Gastroesophageal sphincter (tissue), 3 donors: ENCODE measurements at regions not wholly inside any gene's neighbourhood (a gene's known extent, or its start where the extent isn't known, plus 50 kb on each side); places are given as distances from the start of the nearest gene placed in this dataset.

Source experiments
- CTCF ChIP-seq, 4 experiments: fragments of 200-600 bp in 2 of 4; fragments of 450-650 bp in 2 of 4; sonication (generic) in 1 of 4; IDR thresholded peaks; one replicate each; pipeline ENCODE4 v1.5.1; 2017 to 2019; ENCODE audit warnings: antibody characterized with exemption in 4 of 4, mild to moderate bottlenecking in 2 of 4, moderate library complexity in 2 of 4
- EP300 ChIP-seq: sonication (generic); formaldehyde crosslinking; IDR thresholded peaks from one replicate; pipeline ENCODE4 v1.6.1; 2017; ENCODE audit warnings: antibody characterized with exemption, mild to moderate bottlenecking
- POLR2A ChIP-seq, 2 donors: fragments of 450-650 bp; IDR thresholded peaks; one replicate each; pipeline ENCODE4 v1.6.1; 2017; ENCODE audit warnings: antibody characterized with exemption in 2 of 2, mild to moderate bottlenecking in 2 of 2, moderate library complexity in 1 of 2

- TF ChIP-seq CTCF (IDR thresholded peaks at IDR 0.05) (no peak), POLR2A (IDR thresholded peaks at IDR 0.05) (no peak), EP300 (no peak)
These were observed 464.0 kb downstream of the EIPR1 start for GRCh38 chr2:2913601-2914120.
